CD4-positive, alpha-beta T cell treated with Interferon gamma for 1 hour (primary cell): ENCODE measurements at regions not wholly inside any gene's neighbourhood (a gene's known extent, or its start where the extent isn't known, plus 50 kb on each side); places are given as distances from the start of the nearest gene placed in this dataset.
"Not testable (repeated sequence)": the region's sequence is repeated elsewhere in the genome, so short reads cannot be mapped to it uniquely, and the experiment has no call there.

ENCODE experiments used
- DNase-seq: peaks from one replicate; pipeline ENCODE4 v3.0.0-alpha.2; 2020

- DNase-seq: no peak
Observed at GRCh38 chr13:81080911-81081454, 740.1 kb upstream of the SPRY2 start.

GRCh38 chr13:81078048-81078447 lies 737.1 kb upstream of the SPRY2 start:
- DNase-seq: no peak

DNA sequence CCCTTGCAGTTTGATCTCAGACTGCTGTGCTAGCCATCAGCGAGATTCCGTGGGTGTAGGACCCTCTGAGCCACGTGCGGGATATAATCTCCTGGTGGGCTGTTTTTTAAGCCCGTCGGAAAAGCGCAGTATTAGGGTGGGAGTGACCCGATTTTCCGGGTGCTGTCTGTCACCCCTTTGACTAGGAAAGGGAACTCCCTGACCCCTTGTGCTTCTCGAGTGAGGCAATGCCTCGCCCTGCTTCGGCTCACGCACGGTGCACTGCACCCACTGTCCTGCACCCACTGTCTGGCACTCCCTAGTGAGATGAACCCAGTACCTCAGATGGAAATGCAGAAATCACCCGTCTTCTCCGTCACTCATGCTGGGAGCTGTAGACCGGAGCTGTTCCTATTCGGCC lies 728.9 kb upstream of the SPRY2 start:
- DNase-seq: not testable (repeated sequence)

GRCh38 chr13:81058916-81059290 lies 718.0 kb upstream of the SPRY2 start:
- no peak for DNase-seq

- no peak for DNase-seq
Observed at GRCh38 chr13:81058211-81058915, 717.4 kb upstream of the SPRY2 start.

DNA sequence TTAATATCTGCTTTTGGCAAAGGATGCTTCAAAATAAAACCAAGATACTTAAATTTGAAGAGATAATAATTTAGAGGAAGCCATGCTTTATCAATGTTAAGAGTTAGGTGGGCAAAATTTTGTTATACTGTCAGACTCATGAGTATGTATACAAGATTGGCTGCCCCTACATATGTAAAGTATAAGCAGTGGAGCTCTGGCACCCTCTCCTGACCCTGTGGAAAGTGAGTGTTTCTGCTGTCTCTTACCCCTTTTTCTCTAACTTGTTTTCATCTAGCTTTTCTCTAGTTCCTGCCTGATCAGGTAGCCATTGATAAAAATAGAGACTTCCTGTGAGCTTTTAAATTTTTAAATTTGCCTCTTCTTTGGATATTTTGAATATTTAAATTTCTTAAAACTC lies 710.9 kb upstream of the SPRY2 start:
- no peak for DNase-seq

DNA sequence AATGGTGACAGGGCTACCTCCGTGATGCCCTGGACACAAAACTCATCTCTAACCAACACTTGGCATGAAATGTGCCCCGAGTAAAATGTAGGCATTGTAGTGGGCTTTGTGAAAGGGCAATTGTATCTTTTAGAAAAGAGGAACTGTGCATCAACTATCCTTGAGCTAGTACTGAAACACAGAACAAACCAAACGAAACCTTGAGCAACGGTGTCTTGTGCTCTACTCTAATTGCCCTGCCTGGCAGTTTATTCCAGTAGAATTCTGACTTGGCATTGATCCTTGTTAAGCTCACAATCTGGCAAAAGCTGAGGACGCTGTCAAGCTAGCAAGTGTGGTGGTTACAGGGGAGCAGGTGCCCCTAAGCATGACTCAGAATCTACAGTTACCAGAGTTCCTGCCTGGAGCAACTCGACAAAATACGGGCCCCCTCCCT lies 707.1 kb upstream of the SPRY2 start:
- DNase-seq: no peak

DNA sequence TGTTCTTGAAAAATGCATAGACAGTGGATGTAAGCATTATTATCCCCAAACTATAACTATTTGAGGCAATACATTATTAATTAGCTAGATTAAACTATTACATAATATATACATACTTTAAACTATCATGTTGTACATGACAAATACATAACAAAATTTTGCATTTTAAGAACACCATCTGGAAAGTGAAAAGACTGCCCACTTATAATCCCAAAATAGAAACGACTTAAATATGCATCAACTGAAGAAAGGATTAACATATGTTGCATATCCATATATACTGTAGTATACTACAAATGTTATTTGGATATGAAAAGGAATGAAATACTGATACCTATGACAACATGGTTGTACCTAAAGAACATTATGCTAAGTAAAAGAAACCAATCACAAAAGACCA lies 700.8 kb upstream of the SPRY2 start:
- DNase-seq: no peak

DNA sequence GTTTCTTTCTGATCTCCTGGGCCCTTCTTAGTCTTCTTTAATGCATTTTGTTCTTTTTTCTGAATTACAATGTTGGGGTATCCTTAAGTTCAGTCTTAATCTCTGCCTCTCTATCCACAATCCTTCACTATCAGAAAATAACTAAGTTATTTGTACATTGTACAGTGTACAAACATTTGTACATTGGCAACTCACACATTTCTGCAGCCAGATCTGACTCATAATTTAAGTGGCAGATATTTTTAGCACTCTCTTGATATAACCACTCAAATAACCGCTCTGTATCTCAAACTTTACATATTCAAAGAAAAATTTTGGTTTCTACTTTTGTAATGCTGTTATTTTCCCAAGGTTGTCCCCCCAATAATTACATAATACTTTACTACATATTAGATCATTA lies 691.1 kb upstream of the SPRY2 start:
- no peak for DNase-seq

DNA sequence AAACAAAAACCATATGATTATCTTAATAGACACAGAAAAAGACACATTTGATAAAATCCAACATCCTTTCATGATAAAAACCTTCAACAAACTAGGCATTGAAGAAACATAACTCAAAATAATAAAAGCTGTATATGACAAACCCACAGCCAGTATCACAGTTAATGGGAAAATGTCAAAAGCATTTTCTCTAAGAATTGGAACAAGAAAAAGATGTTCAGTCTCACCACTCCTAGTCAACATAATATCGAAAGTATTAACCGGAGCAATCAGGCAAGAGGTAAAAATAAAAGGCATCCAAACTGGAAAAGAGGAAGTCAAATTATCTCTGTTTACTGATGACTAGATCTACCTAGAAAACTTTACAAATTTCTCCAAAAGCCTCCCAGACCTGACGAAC lies 684.2 kb upstream of the SPRY2 start:
- no peak for DNase-seq

GRCh38 chr13:81021284-81021840 lies 680.4 kb upstream of the SPRY2 start:
- DNase-seq: no peak

DNA sequence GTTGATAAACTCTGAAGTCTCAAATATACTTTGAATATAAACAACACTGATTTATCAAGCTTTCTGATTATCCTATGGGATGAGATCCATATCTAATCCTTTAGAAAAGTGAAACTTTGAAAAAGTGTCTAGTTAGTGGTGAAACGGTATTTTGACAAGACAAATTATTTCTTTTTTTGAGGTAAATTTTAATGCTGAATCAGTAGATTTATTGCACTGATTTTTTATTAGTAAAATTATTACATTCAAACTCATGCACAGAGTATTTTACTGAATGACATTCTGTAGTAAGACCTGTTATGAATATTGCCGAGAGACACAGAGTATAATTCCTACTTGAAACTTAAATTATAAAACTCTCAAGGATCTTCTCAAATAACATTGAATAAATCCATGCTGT lies 679.1 kb upstream of the SPRY2 start:
- DNase-seq: no peak

DNA sequence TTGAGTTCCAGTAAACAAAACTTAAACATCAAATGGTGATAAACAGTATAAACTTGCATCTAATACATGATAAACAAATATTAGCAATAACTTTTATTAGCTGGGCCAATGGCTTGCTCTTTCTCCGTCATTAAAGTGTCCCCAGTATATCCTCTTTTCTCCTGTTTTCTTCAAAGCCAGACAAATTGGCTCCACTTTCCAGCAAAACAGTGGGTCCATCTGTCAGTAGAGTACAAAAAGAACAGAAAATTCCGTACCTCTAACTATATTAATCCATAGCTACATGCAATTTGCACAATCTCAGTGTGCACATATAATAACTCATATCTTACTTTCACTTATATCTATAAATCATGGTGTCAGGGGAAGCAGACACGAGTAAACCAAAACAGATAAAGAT lies 678.0 kb upstream of the SPRY2 start:
- DNase-seq: no peak

DNA sequence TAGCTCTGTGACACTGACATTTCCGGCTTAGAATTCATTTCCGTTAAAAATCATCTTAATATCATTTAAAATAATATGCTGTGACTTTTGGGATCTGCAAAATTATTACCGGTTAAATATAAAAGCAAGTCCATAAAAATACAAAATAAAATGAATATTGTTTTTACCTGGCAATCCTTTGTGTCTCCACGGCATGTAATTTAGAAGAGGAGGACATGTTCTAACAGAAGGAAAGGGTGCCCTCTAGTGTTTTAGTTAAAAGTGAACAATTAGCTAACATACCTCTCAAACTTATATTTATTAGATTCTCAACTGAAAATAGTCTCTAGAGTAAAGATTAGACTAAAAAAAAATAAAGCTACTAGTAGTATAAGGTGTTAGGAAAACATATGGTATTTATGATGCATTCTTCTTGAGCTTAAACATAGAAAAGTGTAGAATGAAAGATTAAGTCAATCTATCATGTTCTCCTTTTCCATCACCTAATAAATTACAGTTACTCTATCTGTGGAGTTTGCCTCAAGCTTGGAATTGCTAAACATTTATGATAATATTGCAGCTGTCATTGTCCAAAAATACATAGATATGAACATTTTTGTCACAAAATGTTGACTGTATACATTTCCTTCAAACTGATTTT lies 676.7 kb upstream of the SPRY2 start:
- DNase-seq: no peak

DNA sequence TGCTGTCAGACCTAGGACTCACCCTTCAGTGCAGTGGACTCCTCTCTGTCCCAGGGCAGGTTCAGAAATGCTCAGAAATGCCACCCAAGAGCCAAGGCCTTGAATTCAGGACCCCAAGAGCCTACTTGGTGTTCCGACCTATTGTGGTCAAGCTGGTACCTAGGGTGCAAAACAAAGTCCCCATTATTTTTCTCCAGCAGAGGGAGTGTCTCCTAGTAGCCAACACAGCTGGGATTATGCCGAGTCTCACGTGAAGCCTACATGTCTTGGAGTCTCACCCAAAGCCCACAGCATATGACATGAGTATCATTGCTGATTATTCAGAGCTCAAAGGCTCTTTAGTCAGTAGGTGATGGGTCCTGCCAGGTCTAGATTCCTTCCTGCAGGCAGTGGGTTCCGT lies 671.1 kb upstream of the SPRY2 start:
- no peak for DNase-seq

DNA sequence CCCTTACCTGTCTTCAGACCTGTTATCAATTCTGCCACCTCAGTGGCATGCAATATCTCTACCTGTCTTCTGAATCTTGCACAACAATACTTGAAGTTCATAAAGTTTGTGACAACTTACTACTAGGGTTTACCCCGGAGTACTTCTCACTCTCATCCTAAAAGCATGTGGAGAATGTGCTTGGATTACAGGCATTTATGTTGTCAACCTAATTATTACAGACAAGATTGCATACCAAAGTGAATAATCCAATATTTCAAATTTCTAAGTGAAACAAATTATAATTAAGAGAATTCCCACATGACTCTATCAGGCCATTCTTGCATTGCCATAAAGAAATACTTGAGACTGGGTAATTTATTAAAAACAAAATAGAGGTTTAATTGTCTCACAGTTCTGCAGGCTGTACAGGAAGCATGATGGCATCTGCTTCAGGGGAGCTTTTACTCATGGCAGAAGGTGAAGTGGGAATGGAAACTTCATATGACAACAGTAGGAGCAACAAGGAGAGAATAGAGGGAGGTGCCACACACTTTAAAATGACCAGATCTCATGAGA lies 661.0 kb upstream of the SPRY2 start:
- DNase-seq: no peak

- DNase-seq: not testable (repeated sequence)
Observed at GRCh38 chr13:80998603-80999002, 657.7 kb upstream of the SPRY2 start.

- no peak for DNase-seq
Observed at GRCh38 chr13:80989747-80990146, 648.8 kb upstream of the SPRY2 start.

- DNase-seq: no peak
Observed at GRCh38 chr13:80989241-80989640, 648.3 kb upstream of the SPRY2 start.

GRCh38 chr13:80988391-80989151 lies 647.6 kb upstream of the SPRY2 start:
- no peak for DNase-seq

- no peak for DNase-seq
Observed at GRCh38 chr13:80979035-80979641, 638.2 kb upstream of the SPRY2 start.

- no peak for DNase-seq
Observed at GRCh38 chr13:80977168-80977567, 636.2 kb upstream of the SPRY2 start.

GRCh38 chr13:80975903-80976302 lies 635.0 kb upstream of the SPRY2 start:
- no peak for DNase-seq
